HG03108 (cell line): ENCODE measurements at regions not wholly inside any gene's neighbourhood (a gene's known extent, or its start where the extent isn't known, plus 50 kb on each side); places are given as distances from the start of the nearest gene placed in this dataset.
A peak's percentile ranks its signal among the peaks of the same experiment; 100 is the strongest.

ENCODE experiments used
- ATAC-seq: cut with Tn5 transposase; IDR thresholded peaks from one replicate; pipeline ENCODE4 v1.9.1; 2021; ENCODE audit warnings: moderate library complexity; ENCODE audit not compliant: unreplicated experiment

- ATAC-seq: no peak
Measured at GRCh38 chr6:119581220-119581619, 231.7 kb upstream of the MAN1A1 start.

GRCh38 chr6:119575721-119576120 lies 226.2 kb upstream of the MAN1A1 start:
- no peak for ATAC-seq

GRCh38 chr6:119568580-119568979 lies 219.0 kb upstream of the MAN1A1 start:
- ATAC-seq: no peak

GRCh38 chr6:119566546-119567260 lies 217.1 kb upstream of the MAN1A1 start:
- ATAC-seq: no peak

GRCh38 chr6:119565893-119566292 lies 216.3 kb upstream of the MAN1A1 start:
- no peak for ATAC-seq

- ATAC-seq: no peak
Measured at GRCh38 chr6:119562168-119562567, 212.6 kb upstream of the MAN1A1 start.

GRCh38 chr6:119559586-119559985 lies 210.0 kb upstream of the MAN1A1 start:
- no peak for ATAC-seq

GRCh38 chr6:119557239-119557638 lies 207.7 kb upstream of the MAN1A1 start:
- no peak for ATAC-seq

GRCh38 chr6:119552021-119552420 lies 202.5 kb upstream of the MAN1A1 start:
- no peak for ATAC-seq

- no peak for ATAC-seq
Measured at GRCh38 chr6:119547024-119547423, 197.5 kb upstream of the MAN1A1 start.

- no peak for ATAC-seq
Measured at GRCh38 chr6:119545245-119545644, 195.7 kb upstream of the MAN1A1 start.

GRCh38 chr6:119544325-119545175 lies 195.0 kb upstream of the MAN1A1 start:
- no peak for ATAC-seq

- ATAC-seq: no peak
Measured at GRCh38 chr6:119543332-119543731, 193.8 kb upstream of the MAN1A1 start.

GRCh38 chr6:119542037-119542436 lies 192.5 kb upstream of the MAN1A1 start:
- ATAC-seq: no peak

- no peak for ATAC-seq
Measured at GRCh38 chr6:119541132-119541905, 191.8 kb upstream of the MAN1A1 start.

GRCh38 chr6:119540417-119540816 lies 190.9 kb upstream of the MAN1A1 start:
- no peak for ATAC-seq

GRCh38 chr6:119539066-119539746 lies 189.6 kb upstream of the MAN1A1 start:
- ATAC-seq: no peak

- ATAC-seq: no peak
Measured at GRCh38 chr6:119536666-119537065, 187.1 kb upstream of the MAN1A1 start.

- ATAC-seq: no peak
Measured at GRCh38 chr6:119535332-119535731, 185.8 kb upstream of the MAN1A1 start.

- ATAC-seq: peak; percentile 45
Measured at GRCh38 chr6:119533603-119534279, 184.2 kb upstream of the MAN1A1 start.
